GM12865 (cell line): ENCODE measurements at regions not wholly inside any gene's neighbourhood (a gene's known extent, or its start where the extent isn't known, plus 50 kb on each side); places are given as distances from the start of the nearest gene placed in this dataset.

ENCODE experiments used
- DNase-seq: peaks from one replicate; pipeline ENCODE4 v3.0.0; 2010; ENCODE audit warnings: low read depth
- H3K4me3 ChIP-seq: 2 replicates; pipeline ENCODE4 v1.5.1; 2011; ENCODE audit warnings: mild to moderate bottlenecking, low read depth, low read length, control low read depth
- CTCF ChIP-seq: IDR thresholded peaks from 2 replicates; pipeline ENCODE4 v1.5.1; 2011; ENCODE audit warnings: low read length, control low read depth, low read depth, inconsistent platforms; ENCODE audit not compliant: insufficient read depth; ENCODE audit errors: missing control alignments

- DNase-seq: no peak
- TF ChIP-seq CTCF: no peak
- H3K4me3 ChIP-seq: no peak overlapping the region
Observed at GRCh38 chr6:8736156-8736895, 301.0 kb upstream of the SLC35B3 start.

DNA sequence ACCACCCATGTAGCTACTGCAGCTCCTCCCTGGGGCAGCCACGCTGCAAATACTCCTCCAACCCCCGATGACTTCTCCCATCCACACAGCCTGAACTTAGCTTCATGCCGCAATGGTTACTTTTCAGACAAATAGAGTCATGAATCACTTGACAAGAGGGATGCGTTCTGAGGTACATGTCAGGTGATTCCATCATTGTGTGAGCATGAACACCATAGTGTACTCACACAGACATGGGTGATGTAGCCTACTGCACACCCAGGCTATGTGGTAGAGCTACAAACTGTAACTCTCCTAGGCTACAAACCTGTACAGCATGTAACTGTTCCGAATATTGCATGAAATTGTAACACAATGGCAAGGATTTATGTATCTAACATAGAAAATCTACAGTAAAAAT is 298.5 kb upstream of the SLC35B3 start:
- no peak overlapping the region for H3K4me3 ChIP-seq
- TF ChIP-seq CTCF: no peak
- no peak for DNase-seq

DNA sequence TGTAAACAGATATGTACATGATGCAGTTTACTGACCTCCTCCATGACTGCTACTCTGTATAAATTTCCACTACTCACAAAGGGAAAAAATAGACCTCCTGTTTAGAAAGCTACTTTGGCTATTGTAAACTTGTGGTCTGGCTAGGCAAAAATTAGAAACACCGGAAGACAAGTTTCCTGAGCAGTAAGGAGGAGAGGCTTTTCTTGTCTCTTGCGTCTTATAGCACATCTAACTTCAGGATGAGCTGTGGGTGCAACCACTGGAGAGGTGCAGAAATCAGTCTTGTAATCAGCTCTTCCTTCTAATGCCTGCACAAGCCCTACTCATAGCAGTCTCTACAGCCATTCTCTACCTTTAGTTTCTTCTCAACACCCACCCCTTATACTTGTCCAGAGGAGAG is 296.5 kb upstream of the SLC35B3 start:
- TF ChIP-seq CTCF: no peak
- H3K4me3 ChIP-seq: no peak overlapping the region
- DNase-seq: peak; percentile 2

DNA sequence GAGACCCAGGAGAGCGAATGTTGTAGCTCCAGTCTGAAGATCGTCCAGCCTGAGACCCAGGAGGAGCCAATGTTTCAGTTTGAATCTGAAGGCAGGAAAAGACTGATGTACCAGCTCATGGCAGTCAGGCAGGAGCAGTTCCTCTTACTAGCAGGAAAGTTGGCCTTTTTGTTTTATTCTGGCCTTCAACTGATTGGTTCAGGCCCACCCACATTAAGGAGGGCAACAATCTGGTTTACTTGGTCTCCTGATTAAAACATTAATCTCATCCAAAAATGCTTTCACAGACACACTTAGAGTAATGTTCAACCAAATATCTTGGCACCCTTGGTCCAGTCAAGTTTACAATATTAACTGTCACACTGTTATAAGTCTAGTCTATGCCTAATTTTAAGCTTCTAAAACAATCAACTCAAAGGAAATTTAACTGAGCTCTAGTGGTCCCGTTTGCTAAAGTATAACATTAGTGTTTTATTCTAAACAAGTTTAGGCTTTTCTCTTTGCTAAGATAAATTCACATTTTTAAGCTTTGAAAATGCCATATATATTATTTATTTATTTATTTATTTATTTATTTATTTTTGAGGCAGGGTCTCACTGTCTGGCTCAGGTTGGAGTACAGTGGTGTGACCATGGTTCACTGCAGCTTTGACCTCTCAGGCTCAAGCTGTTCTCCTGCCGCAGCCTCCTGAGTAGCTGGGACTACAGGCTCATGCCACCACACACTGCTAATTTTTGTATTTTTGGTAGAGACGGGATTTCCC is 275.5 kb upstream of the SLC35B3 start:
- TF ChIP-seq CTCF: no peak
- no peak for DNase-seq
- H3K4me3 ChIP-seq: no peak overlapping the region

DNA sequence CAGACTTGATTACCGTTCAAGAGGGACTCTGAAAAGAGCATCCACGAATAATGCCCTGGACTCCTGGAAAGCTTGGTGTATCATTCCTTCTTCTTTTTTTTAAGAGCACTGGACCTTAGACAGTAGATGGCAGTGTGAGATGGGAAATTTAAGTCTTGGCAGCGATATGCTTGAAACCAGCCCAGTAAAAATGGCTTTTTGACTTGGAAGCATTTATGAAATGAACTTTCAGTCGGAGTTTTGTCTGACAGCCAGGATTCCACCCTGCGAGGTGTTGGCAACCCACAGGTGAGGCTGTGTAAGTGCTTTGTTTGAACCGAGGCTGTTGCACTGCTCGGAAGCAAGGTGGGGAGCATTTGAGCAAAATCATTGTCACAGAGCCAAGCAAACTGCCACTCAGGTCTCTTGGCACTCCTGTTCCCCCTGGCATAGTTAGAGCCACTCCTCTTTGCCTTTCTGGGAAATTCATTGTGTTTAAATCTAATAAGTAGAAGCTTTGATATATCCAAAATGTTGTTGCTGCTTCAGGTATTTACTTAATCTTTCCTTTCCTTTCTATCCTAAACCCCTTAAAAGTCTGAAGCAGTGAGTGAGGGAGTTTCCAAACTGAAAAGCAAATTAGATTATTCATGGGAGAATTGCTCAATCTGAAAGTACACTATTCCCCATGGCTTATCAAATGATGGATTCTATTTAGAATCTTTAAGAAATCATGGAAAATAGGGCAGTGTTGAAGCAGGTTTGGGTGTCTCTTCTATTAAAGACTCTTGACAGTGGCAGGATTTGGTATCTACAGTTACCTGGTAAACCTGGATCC is 272.8 kb upstream of the SLC35B3 start:
- TF ChIP-seq CTCF: peak; percentile 9
- no peak overlapping the region for H3K4me3 ChIP-seq
- DNase-seq: peak; percentile 9

DNA sequence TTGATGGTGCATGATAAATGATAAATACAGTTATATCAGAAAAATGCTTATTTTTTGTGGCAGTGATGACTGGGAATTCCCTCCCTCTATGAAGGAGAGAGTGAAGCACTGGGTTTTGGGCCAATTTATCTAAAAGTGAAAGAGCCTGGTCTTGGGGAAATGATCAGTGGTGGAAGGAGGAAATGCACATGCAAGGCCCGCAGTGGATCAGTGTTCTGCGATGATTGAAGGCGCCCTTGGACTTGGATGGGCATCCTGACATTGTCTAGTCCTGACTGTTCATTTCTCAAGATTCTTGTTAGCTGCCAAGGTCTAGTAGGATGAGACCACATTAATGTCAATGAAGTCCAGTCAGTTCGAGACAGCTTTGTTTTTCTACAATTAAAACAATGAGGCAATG is 272.0 kb upstream of the SLC35B3 start:
- DNase-seq: no peak
- H3K4me3 ChIP-seq: no peak overlapping the region
- no peak for TF ChIP-seq CTCF
